Mucosa of gallbladder (tissue), 1 donor: ENCODE measurements at regions not wholly inside any gene's neighbourhood (a gene's known extent, or its start where the extent isn't known, plus 50 kb on each side); places are given as distances from the start of the nearest gene placed in this dataset.
"Not testable (repeated sequence)": the region's sequence is repeated elsewhere in the genome, so short reads cannot be mapped to it uniquely, and the experiment has no call there.

ENCODE experiments used
- DNase-seq: peaks from one replicate; pipeline ENCODE4 v3.0.0-alpha.2; 2020; ENCODE audit warnings: low spot score
- donor health status: DM: no; HTN: no; CAD: no.

- no peak for DNase-seq
These were observed 170.4 kb downstream of the PTPRC start for GRCh38 chr1:198809247-198809646.

GRCh38 chr1:198811449-198811848 is 172.6 kb downstream of the PTPRC start:
- DNase-seq = no peak

GRCh38 chr1:198823626-198824025 is 184.8 kb downstream of the PTPRC start:
- no peak for DNase-seq

- DNase-seq = no peak
These were observed 186.4 kb downstream of the PTPRC start for GRCh38 chr1:198825254-198825653.

- no peak for DNase-seq
These were observed 190.5 kb downstream of the PTPRC start for GRCh38 chr1:198829356-198829755.

- DNase-seq = no peak
These were observed 191.1 kb downstream of the PTPRC start for GRCh38 chr1:198829944-198830343.

GRCh38 chr1:198830412-198830811 is 191.6 kb downstream of the PTPRC start:
- DNase-seq = no peak

GRCh38 chr1:198833706-198834503 is 195.1 kb downstream of the PTPRC start:
- DNase-seq = no peak

- no peak for DNase-seq
These were observed 198.6 kb downstream of the PTPRC start for GRCh38 chr1:198837278-198838021.

GRCh38 chr1:198838022-198838342 is 199.1 kb downstream of the PTPRC start:
- DNase-seq = no peak

GRCh38 chr1:198841477-198841876 is 202.6 kb downstream of the PTPRC start:
- no peak for DNase-seq

GRCh38 chr1:198842686-198843085 is 203.8 kb downstream of the PTPRC start:
- no peak for DNase-seq

GRCh38 chr1:198845271-198845670 is 206.4 kb downstream of the PTPRC start:
- no peak for DNase-seq

- DNase-seq = no peak
These were observed 207.0 kb downstream of the PTPRC start for GRCh38 chr1:198845851-198846250.

- no peak for DNase-seq
These were observed 207.7 kb downstream of the PTPRC start for GRCh38 chr1:198846556-198846955.

GRCh38 chr1:198848206-198848605 is 209.4 kb downstream of the PTPRC start:
- DNase-seq = no peak

- DNase-seq = no peak
These were observed 209.8 kb downstream of the PTPRC start for GRCh38 chr1:198848649-198849048.

GRCh38 chr1:198849093-198849492 is 210.3 kb downstream of the PTPRC start:
- DNase-seq = no peak

GRCh38 chr1:198850196-198850595 is 211.4 kb downstream of the PTPRC start:
- DNase-seq = no peak

GRCh38 chr1:198850966-198851365 is 212.1 kb downstream of the PTPRC start:
- DNase-seq = not testable (repeated sequence)

GRCh38 chr1:198856601-198857000 is 217.8 kb downstream of the PTPRC start:
- DNase-seq = no peak

GRCh38 chr1:198858033-198858432 is 219.2 kb downstream of the PTPRC start:
- no peak for DNase-seq

GRCh38 chr1:198860371-198860770 is 221.5 kb downstream of the PTPRC start:
- no peak for DNase-seq
